ENCODE measurements at regions not wholly inside any gene's neighbourhood (a gene's known extent, or its start where the extent isn't known, plus 50 kb on each side); places are given as distances from the start of the nearest gene placed in this dataset.

- TF ChIP-seq POLR2A (IDR thresholded peaks at IDR 0.05) (no peak), CTCF (IDR thresholded peaks at IDR 0.05) (no peak)
Measured at GRCh38 chr13:76646946-76647345, 239.3 kb downstream of the KCTD12 start.

Data from testis (tissue), 2 donors.